Muscle layer of colon (tissue), 2 donors: ENCODE measurements at regions not wholly inside any gene's neighbourhood (a gene's known extent, or its start where the extent isn't known, plus 50 kb on each side); places are given as distances from the start of the nearest gene placed in this dataset.

Experiments used
- H3K27ac ChIP-seq: one replicate; pipeline ENCODE4 v1.7.0; 2013; ENCODE audit warnings: low read depth, mild to moderate bottlenecking, low read length, moderate library complexity
- H3K27me3 ChIP-seq, 2 donors: one replicate each; pipeline ENCODE4 v1.7.0; 2013; ENCODE audit warnings: low read length in 2 of 2, mild to moderate bottlenecking in 2 of 2; ENCODE audit not compliant: insufficient read depth in 2 of 2, control insufficient read depth in 1 of 2
- H3K36me3 ChIP-seq: one replicate; pipeline ENCODE4 v1.7.0; 2013; ENCODE audit warnings: mild to moderate bottlenecking, low read length; ENCODE audit not compliant: insufficient read depth
- H3K4me1 ChIP-seq: one replicate; pipeline ENCODE4 v1.7.0; 2013; ENCODE audit warnings: mild to moderate bottlenecking, low read length; ENCODE audit not compliant: insufficient read depth
- H3K4me3 ChIP-seq, 2 donors: one replicate each; pipeline ENCODE4 v1.7.0; 2013; ENCODE audit warnings: low read length in 2 of 2, low read depth in 1 of 2, mild to moderate bottlenecking in 1 of 2, moderate library complexity in 1 of 2
- H3K9ac ChIP-seq: one replicate; pipeline ENCODE4 v1.7.0; 2013; ENCODE audit warnings: low read length
- H3K9me3 ChIP-seq: one replicate; pipeline ENCODE4 v1.7.0; 2013; ENCODE audit warnings: mild to moderate bottlenecking, low read length
- donor health status: abdominal sarcoma.
- donor health status: Adenocarcinoma of cecum.

- no peak overlapping the region for H3K9ac ChIP-seq
- H3K36me3 ChIP-seq, result no peaks in the 10 kb centered on the region
Observed at GRCh38 chr5:33037076-33037475, 326.0 kb downstream of the NPR3 start.

GRCh38 chr5:33041586-33041985 lies 330.5 kb downstream of the NPR3 start:
- Histone ChIP-seq H3K9me3 (no peaks in the 10 kb centered on the region), H3K9ac (no peak overlapping the region), H3K4me3 (no peak overlapping the region), H3K27ac (no peak overlapping the region), H3K36me3 (no peaks in the 10 kb centered on the region), H3K27me3 (no peaks in the 10 kb centered on the region), H3K4me1 (peaks cover 5% of the 10 kb centered on the region)

More at GRCh38 chr5:33037076-33037475, 326.0 kb downstream of the NPR3 start:
- peaks cover 20% of the 10 kb centered on the region for H3K4me1 ChIP-seq
- H3K27me3 ChIP-seq, result no peaks in the 10 kb centered on the region
- H3K27ac ChIP-seq, result no peak overlapping the region
- H3K4me3 ChIP-seq, result no peak overlapping the region
- no peaks in the 10 kb centered on the region for H3K9me3 ChIP-seq

GRCh38 chr5:33043343-33043997 lies 332.3 kb downstream of the NPR3 start:
- no peak overlapping the region for H3K27ac ChIP-seq

GRCh38 chr5:33046091-33046490 lies 335.0 kb downstream of the NPR3 start:
- H3K27ac ChIP-seq, result no peak overlapping the region
- no peak overlapping the region for H3K4me3 ChIP-seq
- no peaks in the 10 kb centered on the region for H3K36me3 ChIP-seq
- no peak overlapping the region for H3K9ac ChIP-seq
- H3K27me3 ChIP-seq, result no peaks in the 10 kb centered on the region
- no peaks in the 10 kb centered on the region for H3K9me3 ChIP-seq
- H3K4me1 ChIP-seq, result no peaks in the 10 kb centered on the region

More at GRCh38 chr5:33043343-33043997, 332.3 kb downstream of the NPR3 start:
- Histone ChIP-seq H3K36me3 (no peaks in the 10 kb centered on the region), H3K4me3 (no peak overlapping the region), H3K9ac (no peak overlapping the region), H3K4me1 (peaks cover 5% of the 10 kb centered on the region), H3K9me3 (no peaks in the 10 kb centered on the region), H3K27me3 (no peaks in the 10 kb centered on the region)

- Histone ChIP-seq H3K36me3 (no peaks in the 10 kb centered on the region), H3K4me1 (no peaks in the 10 kb centered on the region), H3K9ac (no peak overlapping the region), H3K4me3 (no peak overlapping the region), H3K27me3 (no peaks in the 10 kb centered on the region), H3K27ac (no peak overlapping the region), H3K9me3 (no peaks in the 10 kb centered on the region)
Observed at GRCh38 chr5:33048315-33048714, 337.2 kb downstream of the NPR3 start.

- no peak overlapping the region for H3K4me3 ChIP-seq
- H3K27ac ChIP-seq, result no peak overlapping the region
- no peaks in the 10 kb centered on the region for H3K9me3 ChIP-seq
- no peaks in the 10 kb centered on the region for H3K27me3 ChIP-seq
- no peaks in the 10 kb centered on the region for H3K36me3 ChIP-seq
- H3K9ac ChIP-seq, result no peak overlapping the region
- H3K4me1 ChIP-seq, result no peaks in the 10 kb centered on the region
Observed at GRCh38 chr5:33049298-33049697, 338.2 kb downstream of the NPR3 start.

- Histone ChIP-seq H3K4me1 (no peaks in the 10 kb centered on the region), H3K4me3 (no peak overlapping the region), H3K36me3 (no peaks in the 10 kb centered on the region), H3K27ac (no peak overlapping the region), H3K9ac (no peak overlapping the region), H3K27me3 (no peaks in the 10 kb centered on the region), H3K9me3 (no peaks in the 10 kb centered on the region)
Observed at GRCh38 chr5:33049842-33050241, 338.7 kb downstream of the NPR3 start.

- Histone ChIP-seq H3K9me3 (peaks cover 4% of the 10 kb centered on the region), H3K4me1 (no peaks in the 10 kb centered on the region), H3K27me3 (no peaks in the 10 kb centered on the region), H3K9ac (no peak overlapping the region), H3K36me3 (no peaks in the 10 kb centered on the region), H3K27ac (no peak overlapping the region), H3K4me3 (no peak overlapping the region)
Observed at GRCh38 chr5:33059081-33059480, 348.0 kb downstream of the NPR3 start.

- no peaks in the 10 kb centered on the region for H3K27me3 ChIP-seq
- no peaks in the 10 kb centered on the region for H3K9me3 ChIP-seq
- no peaks in the 10 kb centered on the region for H3K36me3 ChIP-seq
- H3K27ac ChIP-seq, result no peak overlapping the region
- no peaks in the 10 kb centered on the region for H3K4me1 ChIP-seq
- no peak overlapping the region for H3K4me3 ChIP-seq
- H3K9ac ChIP-seq, result no peak overlapping the region
Observed at GRCh38 chr5:33065131-33065530, 354.0 kb downstream of the NPR3 start.

- no peak overlapping the region for H3K27ac ChIP-seq
- no peaks in the 10 kb centered on the region for H3K27me3 ChIP-seq
- H3K36me3 ChIP-seq, result no peaks in the 10 kb centered on the region
- no peaks in the 10 kb centered on the region for H3K9me3 ChIP-seq
- no peak overlapping the region for H3K9ac ChIP-seq
- no peaks in the 10 kb centered on the region for H3K4me1 ChIP-seq
- no peak overlapping the region for H3K4me3 ChIP-seq
Observed at GRCh38 chr5:33067291-33067690, 356.2 kb downstream of the NPR3 start.

- Histone ChIP-seq H3K9ac (no peak overlapping the region), H3K9me3 (no peaks in the 10 kb centered on the region), H3K4me1 (no peaks in the 10 kb centered on the region), H3K4me3 (no peak overlapping the region), H3K36me3 (no peaks in the 10 kb centered on the region), H3K27me3 (no peaks in the 10 kb centered on the region), H3K27ac (no peak overlapping the region)
Observed at GRCh38 chr5:33068786-33069185, 357.7 kb downstream of the NPR3 start.

- no peak overlapping the region for H3K4me3 ChIP-seq
- H3K9ac ChIP-seq, result no peak overlapping the region
- no peaks in the 10 kb centered on the region for H3K36me3 ChIP-seq
- H3K4me1 ChIP-seq, result no peaks in the 10 kb centered on the region
- no peak overlapping the region for H3K27ac ChIP-seq
- no peaks in the 10 kb centered on the region for H3K27me3 ChIP-seq
- no peaks in the 10 kb centered on the region for H3K9me3 ChIP-seq
Observed at GRCh38 chr5:33072296-33072695, 361.2 kb downstream of the NPR3 start.
